T-helper 1 cell treated with Interleukin-12 subunit alpha and Interleukin-12 subunit beta and Interleukin-4 antibody, amounts not matched to agents 30 μg/mL and 1 μg/mL, for 36 hours (primary cell): ENCODE measurements at regions not wholly inside any gene's neighbourhood (a gene's known extent, or its start where the extent isn't known, plus 50 kb on each side); places are given as distances from the start of the nearest gene placed in this dataset.

Source experiments
- H3K27ac Mint-ChIP-seq: one replicate; pipeline ENCODE4 v1.8.0; 2021; ENCODE audit warnings: mild to moderate bottlenecking, mixed read lengths
- H3K27me3 Mint-ChIP-seq: one replicate; pipeline ENCODE4 v1.8.0; 2021; ENCODE audit warnings: low read depth, mixed read lengths
- H3K36me3 Mint-ChIP-seq: one replicate; pipeline ENCODE4 v1.8.0; 2021; ENCODE audit warnings: low read depth, mixed read lengths
- H3K4me1 Mint-ChIP-seq: one replicate; pipeline ENCODE4 v1.8.0; 2021; ENCODE audit warnings: low read depth, mixed read lengths
- H3K4me3 Mint-ChIP-seq: one replicate; pipeline ENCODE4 v1.8.0; 2021; ENCODE audit warnings: mild to moderate bottlenecking, moderate library complexity, mixed read lengths
- H3K9me3 Mint-ChIP-seq: one replicate; pipeline ENCODE4 v1.8.0; 2021; ENCODE audit warnings: mixed read lengths

DNA sequence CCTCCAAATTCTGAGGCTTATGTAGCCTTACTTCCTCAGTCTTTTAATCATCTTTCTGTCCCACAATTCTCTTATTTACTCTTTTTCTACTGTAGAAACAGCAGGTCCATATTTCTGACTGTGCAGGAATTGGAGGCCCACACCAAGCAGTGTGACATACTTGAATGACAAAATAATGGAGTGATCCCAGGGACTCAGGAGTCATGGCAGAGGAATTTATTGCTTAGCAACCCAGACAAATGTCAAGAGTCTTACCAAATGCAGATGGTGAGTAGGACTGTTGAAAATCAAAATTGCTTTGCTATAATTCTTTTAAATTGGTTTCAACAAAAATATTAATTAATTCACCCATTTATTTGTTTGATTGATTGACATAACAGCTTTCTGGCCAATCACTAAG, 59.9 kb downstream of the HTR1B start:
- peaks cover 3% of the 10 kb centered on the region for H3K9me3 Mint-ChIP-seq
- H3K27me3 Mint-ChIP-seq, result no peaks in the 10 kb centered on the region
- no peaks in the 10 kb centered on the region for H3K36me3 Mint-ChIP-seq
- H3K4me3 Mint-ChIP-seq, result no peak overlapping the region
- no peak overlapping the region for H3K27ac Mint-ChIP-seq
- H3K4me1 Mint-ChIP-seq, result no peaks in the 10 kb centered on the region

DNA sequence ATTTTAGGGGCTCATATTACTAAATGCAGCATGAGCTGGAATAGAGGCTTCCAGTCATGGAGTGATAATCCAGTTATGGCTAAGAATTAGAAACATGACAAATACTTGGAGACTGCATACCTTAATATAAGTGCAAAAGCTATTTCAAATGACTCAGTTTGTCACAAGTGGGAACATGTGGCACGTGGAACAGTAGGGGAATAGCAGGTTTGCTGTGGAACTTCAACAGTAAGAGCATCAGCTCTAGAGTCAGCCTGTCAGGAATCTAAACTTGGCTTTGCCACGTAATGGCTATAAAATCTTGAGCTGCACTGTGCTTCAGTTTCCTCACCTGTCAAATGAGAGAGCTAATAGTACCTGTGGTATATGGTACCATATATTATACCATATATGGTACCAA, 62.1 kb downstream of the HTR1B start:
- H3K4me1 Mint-ChIP-seq, result no peaks in the 10 kb centered on the region
- no peaks in the 10 kb centered on the region for H3K27me3 Mint-ChIP-seq
- H3K4me3 Mint-ChIP-seq, result no peak overlapping the region

DNA sequence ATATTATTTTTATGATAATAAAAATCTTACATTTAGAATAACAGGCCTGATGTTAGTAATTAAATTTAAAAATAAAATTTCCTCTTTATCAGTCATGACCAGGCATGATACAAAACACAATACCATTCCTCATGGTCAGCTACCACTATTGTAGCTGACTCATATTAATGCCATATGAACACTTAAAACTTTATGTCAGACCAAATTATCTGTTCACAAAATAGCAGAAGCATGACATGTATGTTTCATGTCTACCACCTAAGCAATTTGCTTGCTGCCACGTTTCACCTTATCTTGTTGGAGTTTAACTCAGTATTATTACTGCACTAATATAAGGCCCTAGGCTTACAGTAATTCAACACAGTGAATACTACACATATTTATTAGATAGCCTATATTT, 65.7 kb downstream of the HTR1B start:
- Mint-ChIP-seq H3K27me3 (no peaks in the 10 kb centered on the region), H3K27ac (no peak overlapping the region), H3K4me1 (no peaks in the 10 kb centered on the region), H3K9me3 (peaks cover 5% of the 10 kb centered on the region), H3K36me3 (no peaks in the 10 kb centered on the region), H3K4me3 (no peak overlapping the region)

More for the DNA sequence above, 62.1 kb downstream of the HTR1B start:
- H3K27ac Mint-ChIP-seq, result no peak overlapping the region
- H3K9me3 Mint-ChIP-seq, result peaks cover 5% of the 10 kb centered on the region
- no peaks in the 10 kb centered on the region for H3K36me3 Mint-ChIP-seq

DNA sequence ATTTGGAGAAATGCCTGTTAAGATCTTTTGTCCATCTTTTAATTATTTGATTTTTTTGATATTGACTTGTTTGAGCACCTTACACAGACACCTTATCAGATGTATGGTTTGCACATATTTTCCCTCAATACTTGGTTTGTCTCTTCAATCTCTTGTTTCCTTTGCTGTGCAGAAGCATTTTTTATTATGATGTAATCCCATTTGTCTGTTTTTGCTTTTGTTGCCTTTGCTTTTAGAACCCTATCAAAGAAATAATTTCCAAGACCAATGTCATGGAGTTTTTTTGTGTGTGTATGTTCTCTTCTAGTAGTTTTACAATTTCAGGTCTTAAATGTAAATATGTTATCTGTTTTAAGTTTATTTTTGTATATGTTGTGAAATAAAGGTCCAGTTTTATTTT, 73.9 kb downstream of the HTR1B start:
- Mint-ChIP-seq H3K36me3 (no peaks in the 10 kb centered on the region), H3K4me1 (no peaks in the 10 kb centered on the region), H3K9me3 (peaks cover 4% of the 10 kb centered on the region), H3K27ac (no peak overlapping the region), H3K27me3 (no peaks in the 10 kb centered on the region), H3K4me3 (no peak overlapping the region)

DNA sequence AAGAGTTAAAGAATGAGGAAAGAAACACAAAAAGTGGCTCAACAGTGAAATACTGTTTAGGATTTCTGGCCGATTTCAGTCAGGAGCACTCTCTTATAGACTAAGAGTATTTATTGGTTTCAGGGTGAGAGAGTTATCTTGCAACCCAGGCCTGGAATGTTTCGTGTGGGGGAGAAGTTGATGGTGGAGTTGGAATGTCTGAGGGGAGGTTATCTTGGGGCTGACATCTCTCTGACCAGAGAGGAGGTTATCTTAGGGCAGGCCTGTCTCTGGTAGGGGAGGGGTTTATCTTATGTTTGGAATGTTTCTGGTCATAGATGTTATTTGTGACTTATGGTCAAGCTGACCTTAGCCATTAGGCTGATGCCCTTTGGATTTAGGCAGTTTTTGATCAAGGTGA, 80.3 kb downstream of the HTR1B start:
- Mint-ChIP-seq H3K27me3 (no peaks in the 10 kb centered on the region), H3K4me3 (no peak overlapping the region), H3K36me3 (no peaks in the 10 kb centered on the region), H3K27ac (no peak overlapping the region), H3K9me3 (peaks cover 4% of the 10 kb centered on the region), H3K4me1 (no peaks in the 10 kb centered on the region)

DNA sequence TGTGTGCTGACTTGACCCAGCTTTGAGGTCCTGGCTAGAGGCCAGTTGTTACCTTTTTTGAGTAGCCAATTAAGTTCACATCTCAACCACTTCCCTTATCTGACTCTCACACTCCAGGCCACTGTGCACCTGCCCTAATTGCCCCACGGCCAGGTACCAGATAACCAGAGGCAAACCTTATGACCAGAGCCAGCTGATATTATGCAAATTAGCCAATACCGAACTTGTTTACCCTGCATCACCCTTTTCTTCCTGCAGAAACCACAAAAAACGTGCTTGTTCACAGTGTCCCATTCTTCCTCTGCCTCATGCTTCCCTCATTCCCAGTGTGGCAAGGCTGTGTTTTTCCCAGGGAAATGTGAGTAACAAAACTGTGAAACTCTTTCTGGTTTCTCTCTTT, 89.3 kb downstream of the HTR1B start:
- H3K9me3 Mint-ChIP-seq, result peaks cover 4% of the 10 kb centered on the region
- no peak overlapping the region for H3K4me3 Mint-ChIP-seq
- no peaks in the 10 kb centered on the region for H3K36me3 Mint-ChIP-seq
- no peak overlapping the region for H3K27ac Mint-ChIP-seq
- H3K4me1 Mint-ChIP-seq, result no peaks in the 10 kb centered on the region
- H3K27me3 Mint-ChIP-seq, result no peaks in the 10 kb centered on the region

DNA sequence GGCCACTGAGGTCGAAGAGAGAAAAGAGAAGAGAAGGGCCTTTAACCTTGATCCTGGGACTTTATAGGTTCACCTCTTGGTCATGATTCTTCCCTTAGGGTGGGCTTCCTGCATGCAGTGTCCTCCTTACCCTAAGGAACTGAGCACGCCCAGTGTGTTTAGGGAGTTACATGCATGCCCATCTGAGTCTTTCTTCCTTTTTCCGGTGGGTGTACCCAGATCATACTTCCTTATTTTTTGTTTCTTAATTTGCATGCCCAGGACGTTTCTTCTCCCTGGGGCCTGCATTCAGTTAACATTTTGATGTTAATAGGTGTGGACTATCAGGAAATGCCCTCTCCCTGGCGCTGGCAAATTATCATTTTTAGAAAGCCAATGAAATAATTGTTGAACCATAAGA, 91.5 kb downstream of the HTR1B start:
- Mint-ChIP-seq H3K4me3 (no peak overlapping the region), H3K9me3 (peaks cover 4% of the 10 kb centered on the region), H3K27me3 (no peaks in the 10 kb centered on the region), H3K36me3 (no peaks in the 10 kb centered on the region), H3K27ac (no peak overlapping the region), H3K4me1 (no peaks in the 10 kb centered on the region)

DNA sequence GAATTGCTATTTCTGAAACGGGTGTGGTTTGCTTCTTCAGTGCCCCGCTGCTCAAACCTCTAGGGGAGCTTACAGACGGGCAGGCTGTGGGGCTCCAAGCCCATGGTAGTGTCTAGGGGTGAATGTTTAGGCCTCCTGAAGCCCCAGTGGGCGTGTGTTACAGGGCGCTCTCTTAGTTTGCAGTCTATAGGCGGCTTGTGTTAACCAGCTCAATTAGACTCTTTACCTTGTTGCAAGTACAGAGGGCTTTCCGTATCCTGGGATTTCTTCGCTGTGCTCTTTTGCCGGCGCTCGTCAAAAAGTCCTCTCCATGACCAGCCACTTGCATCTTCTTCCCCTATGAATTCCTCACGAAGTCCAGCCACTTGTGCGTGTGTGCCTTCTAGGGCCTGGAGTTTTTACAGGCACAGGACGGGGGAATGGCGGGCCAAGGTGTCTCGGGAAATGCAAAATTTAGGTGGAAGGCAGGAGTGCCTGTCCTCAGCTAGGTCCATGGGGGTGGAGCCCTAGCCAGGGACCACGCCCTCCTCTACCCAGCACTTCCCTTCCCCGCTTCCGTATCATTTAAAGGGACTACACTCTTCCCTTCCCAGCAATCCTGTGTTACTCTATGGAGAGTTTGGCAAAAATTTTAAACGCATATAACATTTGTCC, 94.5 kb downstream of the HTR1B start:
- Mint-ChIP-seq H3K27me3 (no peaks in the 10 kb centered on the region), H3K9me3 (peaks cover 4% of the 10 kb centered on the region), H3K4me1 (no peaks in the 10 kb centered on the region), H3K27ac (no peak overlapping the region), H3K36me3 (no peaks in the 10 kb centered on the region), H3K4me3 (no peak overlapping the region)

DNA sequence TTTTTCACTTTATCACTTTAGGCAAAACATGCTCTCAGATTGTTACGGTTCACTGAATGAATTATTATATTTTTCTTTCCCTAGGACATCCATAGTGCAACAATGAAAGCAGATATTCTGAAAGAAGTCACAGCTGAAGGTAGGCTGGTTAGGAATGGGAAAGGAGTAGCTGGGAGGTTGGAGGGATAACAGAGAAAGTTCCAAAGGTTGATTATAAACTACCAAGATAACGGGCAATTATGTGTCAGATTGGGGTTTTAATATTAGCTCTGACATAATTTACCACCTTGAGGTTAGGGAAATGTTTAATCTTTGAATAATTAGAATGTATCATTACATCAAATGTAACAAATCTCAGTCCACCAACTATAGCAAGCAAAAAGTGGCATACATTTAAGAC, 96.5 kb downstream of the HTR1B start:
- Mint-ChIP-seq H3K9me3 (peaks cover 4% of the 10 kb centered on the region), H3K4me1 (no peaks in the 10 kb centered on the region), H3K27ac (no peak overlapping the region), H3K36me3 (no peaks in the 10 kb centered on the region), H3K4me3 (no peak overlapping the region), H3K27me3 (no peaks in the 10 kb centered on the region)

DNA sequence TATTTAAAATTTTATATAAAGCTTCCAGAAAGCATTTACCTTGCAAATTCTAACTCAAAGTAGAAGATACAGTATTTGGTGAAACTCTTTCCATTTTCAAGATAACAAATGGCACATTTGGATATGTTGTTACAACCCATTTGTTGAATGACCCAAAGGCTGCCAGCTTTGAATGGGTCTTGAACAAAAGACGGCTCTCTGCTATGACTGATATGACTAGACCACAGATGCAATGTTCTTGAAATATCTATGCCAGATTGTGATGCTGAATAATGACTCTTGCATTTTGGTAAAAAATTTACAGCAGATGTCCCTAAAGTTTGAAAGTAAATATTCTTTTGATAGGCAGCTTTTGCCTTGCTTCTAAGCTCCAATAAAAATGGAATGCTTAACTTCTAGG, 99.6 kb downstream of the HTR1B start:
- Mint-ChIP-seq H3K4me3 (no peak overlapping the region), H3K9me3 (peaks cover 7% of the 10 kb centered on the region), H3K27me3 (no peaks in the 10 kb centered on the region), H3K4me1 (no peaks in the 10 kb centered on the region), H3K27ac (no peak overlapping the region), H3K36me3 (no peaks in the 10 kb centered on the region)

DNA sequence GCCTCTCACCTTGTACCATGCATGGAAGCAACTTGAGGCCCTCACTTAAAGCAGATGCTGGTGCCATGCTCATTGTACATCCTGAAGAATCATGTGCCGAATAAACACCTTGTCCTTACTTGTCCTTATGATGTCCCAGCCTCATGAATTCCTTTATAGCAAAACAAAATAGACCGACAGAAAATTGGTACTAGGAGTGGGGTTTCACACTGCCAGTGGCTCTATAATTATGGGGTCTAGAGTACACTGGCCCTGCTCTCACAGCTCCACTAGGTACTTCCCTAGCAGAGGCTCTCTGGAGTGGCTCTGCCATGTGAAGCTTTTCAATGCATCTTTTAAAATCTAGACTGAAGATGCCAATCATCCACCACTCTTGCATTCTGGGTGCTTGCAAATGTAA, 101.2 kb downstream of the HTR1B start:
- Mint-ChIP-seq H3K36me3 (no peaks in the 10 kb centered on the region), H3K9me3 (peaks cover 7% of the 10 kb centered on the region), H3K27me3 (no peaks in the 10 kb centered on the region), H3K4me1 (no peaks in the 10 kb centered on the region), H3K27ac (no peak overlapping the region), H3K4me3 (no peak overlapping the region)

DNA sequence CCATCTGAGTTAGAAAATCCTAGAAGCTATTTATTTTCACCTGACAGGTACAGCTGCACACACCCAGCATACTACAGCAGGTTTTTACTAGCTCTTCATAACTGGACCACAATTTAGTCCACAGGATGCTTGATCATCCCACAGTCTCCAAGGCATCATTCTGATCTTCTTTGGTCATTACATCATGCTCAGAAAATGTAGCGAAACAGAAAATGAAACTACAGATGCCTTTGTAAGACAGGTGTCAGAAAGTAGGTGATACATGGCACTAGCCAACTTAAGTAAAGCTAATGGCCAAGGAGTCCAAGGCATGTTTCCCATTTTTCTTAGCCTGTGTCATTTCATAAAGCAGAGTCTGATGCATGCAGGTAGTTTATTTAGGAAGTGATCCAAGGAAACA, 102.3 kb downstream of the HTR1B start:
- H3K4me1 Mint-ChIP-seq, result no peaks in the 10 kb centered on the region

DNA sequence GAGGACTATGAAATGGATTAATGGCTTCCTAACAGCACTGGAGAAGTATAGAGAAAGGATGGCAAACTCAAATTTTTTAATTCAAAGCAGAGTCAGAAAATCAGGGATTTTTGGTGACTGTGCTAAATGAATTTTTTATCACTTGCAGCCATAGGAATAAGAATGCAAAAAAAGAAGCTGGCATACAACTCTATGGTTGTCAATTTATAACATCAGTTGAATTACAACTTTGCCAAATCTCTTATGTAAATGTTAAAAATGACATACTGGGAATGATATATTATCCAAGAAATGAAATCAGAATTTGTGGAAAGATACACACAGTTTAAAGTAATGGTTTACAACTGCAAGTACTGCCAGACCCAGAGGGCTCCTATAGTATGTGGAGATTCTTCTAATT, 106.5 kb downstream of the HTR1B start:
- Mint-ChIP-seq H3K4me1 (no peaks in the 10 kb centered on the region), H3K4me3 (no peak overlapping the region)

More for the DNA sequence above, 102.3 kb downstream of the HTR1B start:
- Mint-ChIP-seq H3K36me3 (no peaks in the 10 kb centered on the region), H3K27ac (no peak overlapping the region), H3K27me3 (no peaks in the 10 kb centered on the region), H3K4me3 (no peak overlapping the region), H3K9me3 (peaks cover 7% of the 10 kb centered on the region)

DNA sequence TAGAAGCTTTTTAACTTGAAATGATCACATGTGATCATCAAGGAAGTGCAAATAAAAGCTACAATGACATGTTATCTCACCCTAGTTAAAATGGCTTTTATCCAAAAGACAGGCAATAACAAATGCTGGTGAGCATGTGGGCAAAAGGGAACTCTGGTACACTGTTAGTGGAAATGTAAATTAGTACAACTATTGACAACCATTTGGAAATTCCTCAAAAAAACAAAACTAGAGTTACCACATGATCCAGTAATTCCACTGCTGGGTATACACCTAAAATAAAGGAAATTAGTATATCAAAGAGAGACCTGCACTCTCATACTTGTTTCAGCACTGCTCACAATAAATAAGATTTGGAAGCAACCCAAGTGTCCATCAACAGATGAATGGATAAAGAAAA, 108.7 kb downstream of the HTR1B start:
- no peaks in the 10 kb centered on the region for H3K4me1 Mint-ChIP-seq
- H3K36me3 Mint-ChIP-seq, result no peaks in the 10 kb centered on the region
- H3K27ac Mint-ChIP-seq, result no peak overlapping the region
- H3K27me3 Mint-ChIP-seq, result no peaks in the 10 kb centered on the region
- H3K9me3 Mint-ChIP-seq, result peaks cover 6% of the 10 kb centered on the region
- no peak overlapping the region for H3K4me3 Mint-ChIP-seq

More for the DNA sequence above, 106.5 kb downstream of the HTR1B start:
- Mint-ChIP-seq H3K9me3 (peaks cover 10% of the 10 kb centered on the region), H3K27ac (no peak overlapping the region), H3K36me3 (no peaks in the 10 kb centered on the region), H3K27me3 (no peaks in the 10 kb centered on the region)

DNA sequence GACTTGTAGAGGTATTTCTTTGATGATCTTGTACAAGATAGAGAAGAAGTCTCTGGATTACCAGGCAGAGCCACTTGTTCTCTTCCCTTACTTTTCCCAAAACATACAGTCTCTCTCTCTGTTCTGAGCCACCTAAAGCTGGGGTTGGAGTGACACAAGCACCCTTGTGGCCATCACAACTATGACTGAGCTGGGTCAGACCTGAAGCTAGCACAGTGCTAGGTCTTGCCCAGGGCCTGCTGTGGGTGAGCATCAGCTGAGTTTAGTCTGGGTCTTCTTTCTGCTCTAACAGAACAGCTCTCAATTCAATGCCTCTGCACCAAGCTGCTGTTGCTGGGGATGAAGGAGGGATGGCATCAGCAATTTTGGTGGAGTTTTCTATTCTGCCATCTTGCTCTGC, 110.2 kb downstream of the HTR1B start:
- Mint-ChIP-seq H3K27ac (no peak overlapping the region), H3K36me3 (no peaks in the 10 kb centered on the region), H3K4me1 (no peaks in the 10 kb centered on the region), H3K27me3 (no peaks in the 10 kb centered on the region), H3K4me3 (no peak overlapping the region), H3K9me3 (peaks cover 3% of the 10 kb centered on the region)
